Adrenal gland (tissue), 5 donors: ENCODE measurements at regions not wholly inside any gene's neighbourhood (a gene's known extent, or its start where the extent isn't known, plus 50 kb on each side); places are given as distances from the start of the nearest gene placed in this dataset.

Experiments used
- POLR2A ChIP-seq, 2 donors: fragments of 450-650 bp; IDR thresholded peaks; one replicate each; pipeline ENCODE4 v1.6.1; 2017; ENCODE audit warnings: antibody characterized with exemption in 2 of 2, mild to moderate bottlenecking in 2 of 2, moderate library complexity in 1 of 2
- TF ChIP-seq, protein P1 (sequence below), 6 experiments: fragments of 450-650 bp in 4 of 6; fragments of 200-600 bp in 2 of 6; sonication (generic) in 1 of 6; IDR thresholded peaks; 1 replicate in 5 of 6; 2 replicates in 1 of 6; pipeline versions ENCODE4 v1.5.1 to v1.8.0; 2016 to 2021; ENCODE audit warnings: antibody characterized with exemption in 6 of 6, mild to moderate bottlenecking in 2 of 6, moderate library complexity in 1 of 6
- donor health status: DM: no; HTN: no; CAD: no.

- TF ChIP-seq POLR2A (IDR thresholded peaks at IDR 0.05), result no peak
- TF ChIP-seq, protein P1, sequence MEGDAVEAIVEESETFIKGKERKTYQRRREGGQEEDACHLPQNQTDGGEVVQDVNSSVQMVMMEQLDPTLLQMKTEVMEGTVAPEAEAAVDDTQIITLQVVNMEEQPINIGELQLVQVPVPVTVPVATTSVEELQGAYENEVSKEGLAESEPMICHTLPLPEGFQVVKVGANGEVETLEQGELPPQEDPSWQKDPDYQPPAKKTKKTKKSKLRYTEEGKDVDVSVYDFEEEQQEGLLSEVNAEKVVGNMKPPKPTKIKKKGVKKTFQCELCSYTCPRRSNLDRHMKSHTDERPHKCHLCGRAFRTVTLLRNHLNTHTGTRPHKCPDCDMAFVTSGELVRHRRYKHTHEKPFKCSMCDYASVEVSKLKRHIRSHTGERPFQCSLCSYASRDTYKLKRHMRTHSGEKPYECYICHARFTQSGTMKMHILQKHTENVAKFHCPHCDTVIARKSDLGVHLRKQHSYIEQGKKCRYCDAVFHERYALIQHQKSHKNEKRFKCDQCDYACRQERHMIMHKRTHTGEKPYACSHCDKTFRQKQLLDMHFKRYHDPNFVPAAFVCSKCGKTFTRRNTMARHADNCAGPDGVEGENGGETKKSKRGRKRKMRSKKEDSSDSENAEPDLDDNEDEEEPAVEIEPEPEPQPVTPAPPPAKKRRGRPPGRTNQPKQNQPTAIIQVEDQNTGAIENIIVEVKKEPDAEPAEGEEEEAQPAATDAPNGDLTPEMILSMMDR (IDR thresholded peaks at IDR 0.05), result no peak
These were observed 117.3 kb upstream of the CDC42EP3 start for GRCh38 chr2:37788602-37789209.
